Tibial nerve (tissue), 4 donors: ENCODE measurements at regions not wholly inside any gene's neighbourhood (a gene's known extent, or its start where the extent isn't known, plus 50 kb on each side); places are given as distances from the start of the nearest gene placed in this dataset.

Source experiments
- EP300 ChIP-seq, 2 donors: sonication (generic); formaldehyde crosslinking; IDR thresholded peaks; one replicate each; pipeline ENCODE4 v1.6.1; 2017; ENCODE audit warnings: antibody characterized with exemption in 2 of 2, mild to moderate bottlenecking in 1 of 2
- TF ChIP-seq, protein P1 (sequence below), 5 experiments: fragments of 200-600 bp in 3 of 5; fragments of 450-650 bp in 2 of 5; sonication (generic) in 3 of 5; IDR thresholded peaks; one replicate each; pipeline ENCODE4 v1.5.1; 2016 to 2019; ENCODE audit warnings: antibody characterized with exemption in 5 of 5, mild to moderate bottlenecking in 3 of 5, moderate library complexity in 2 of 5

DNA sequence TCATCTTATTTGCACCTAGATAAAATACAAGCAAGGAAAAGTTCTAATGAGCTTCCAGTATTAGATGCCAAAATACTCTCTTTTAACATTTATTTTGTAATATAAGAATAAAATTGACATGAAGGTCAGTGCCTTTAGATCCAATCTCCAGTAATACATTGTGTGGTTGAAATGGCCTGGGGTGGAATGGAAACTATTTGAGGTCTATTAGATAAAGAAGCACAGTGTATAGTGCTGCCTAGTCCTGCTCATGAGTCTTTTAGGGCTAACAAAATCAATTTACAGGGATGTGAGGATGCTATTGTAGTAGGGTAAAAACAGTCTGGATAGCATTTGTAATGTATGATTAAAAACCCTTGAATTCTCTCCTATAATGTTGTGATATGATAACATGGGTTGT lies 84.5 kb upstream of the ETV1 start:
- TF ChIP-seq, protein P1, sequence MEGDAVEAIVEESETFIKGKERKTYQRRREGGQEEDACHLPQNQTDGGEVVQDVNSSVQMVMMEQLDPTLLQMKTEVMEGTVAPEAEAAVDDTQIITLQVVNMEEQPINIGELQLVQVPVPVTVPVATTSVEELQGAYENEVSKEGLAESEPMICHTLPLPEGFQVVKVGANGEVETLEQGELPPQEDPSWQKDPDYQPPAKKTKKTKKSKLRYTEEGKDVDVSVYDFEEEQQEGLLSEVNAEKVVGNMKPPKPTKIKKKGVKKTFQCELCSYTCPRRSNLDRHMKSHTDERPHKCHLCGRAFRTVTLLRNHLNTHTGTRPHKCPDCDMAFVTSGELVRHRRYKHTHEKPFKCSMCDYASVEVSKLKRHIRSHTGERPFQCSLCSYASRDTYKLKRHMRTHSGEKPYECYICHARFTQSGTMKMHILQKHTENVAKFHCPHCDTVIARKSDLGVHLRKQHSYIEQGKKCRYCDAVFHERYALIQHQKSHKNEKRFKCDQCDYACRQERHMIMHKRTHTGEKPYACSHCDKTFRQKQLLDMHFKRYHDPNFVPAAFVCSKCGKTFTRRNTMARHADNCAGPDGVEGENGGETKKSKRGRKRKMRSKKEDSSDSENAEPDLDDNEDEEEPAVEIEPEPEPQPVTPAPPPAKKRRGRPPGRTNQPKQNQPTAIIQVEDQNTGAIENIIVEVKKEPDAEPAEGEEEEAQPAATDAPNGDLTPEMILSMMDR (IDR thresholded peaks at IDR 0.05) = no peak
- no peak for TF ChIP-seq EP300 (IDR thresholded peaks at IDR 0.05)
